IMR-90 (cell line): ENCODE measurements at regions not wholly inside any gene's neighbourhood (a gene's known extent, or its start where the extent isn't known, plus 50 kb on each side); places are given as distances from the start of the nearest gene placed in this dataset.

ENCODE experiments used
- ATAC-seq: fragments of 200-7000 bp; cut with Tn5 transposase; 2 replicates; pipeline ENCODE4 v1.9.1; 2020; ENCODE audit warnings: low read depth, mild to moderate bottlenecking, moderate library complexity
- BruUV-seq: library from RNA; stranded (reverse); fragments of 400-500 nt; replicated peaks from 2 replicates; lab custom pipeline; 2021; lab: Mats Ljungman, UMichigan
- CTCF ChIA-PET: fragments of 300-600 bp; formaldehyde crosslinking; extraction: SDS; loops from one replicate; lab custom pipeline; 2021; ENCODE audit warnings: antibody characterized with exemption; lab: Yijun Ruan, JAX
- POLR2A ChIA-PET: fragments of 300-600 bp; sonication (Branson Sonifier 250); formaldehyde crosslinking; loops from one replicate; lab custom pipeline; 2022; ENCODE audit warnings: antibody characterized with exemption; ENCODE audit not compliant: unreplicated experiment; lab: Charles Lee
- DNase-seq: peaks from one replicate; pipeline ENCODE4 v3.0.0; 2013
- H2AFZ ChIP-seq: replicated peaks from 2 replicates; pipeline ENCODE3; 2013; ENCODE audit warnings: low read length, mild to moderate bottlenecking; ENCODE audit not compliant: poor library complexity
- H2AK5ac ChIP-seq: 2 replicates; pipeline ENCODE4 v1.6.1; 2013; ENCODE audit warnings: low read depth, low read length, inconsistent platforms
- H2AK9ac ChIP-seq: replicated peaks from 2 replicates; pipeline ENCODE3; 2013; ENCODE audit warnings: mild to moderate bottlenecking, low read depth, low read length, moderate library complexity; ENCODE audit not compliant: poor library complexity
- H2BK120ac ChIP-seq: 2 replicates; pipeline ENCODE4 v1.6.1; 2013; ENCODE audit warnings: low read depth, low read length, inconsistent platforms
- H2BK15ac ChIP-seq: 3 replicates; pipeline ENCODE4 v1.6.1; 2013; ENCODE audit warnings: low read depth, low read length, inconsistent platforms
- H2BK20ac ChIP-seq: 2 replicates; pipeline ENCODE4 v1.6.1; 2013; ENCODE audit warnings: low read depth, mild to moderate bottlenecking, inconsistent platforms, low read length, moderate library complexity
- H2BK5ac ChIP-seq: 2 replicates; pipeline ENCODE4 v1.6.1; 2013; ENCODE audit warnings: mild to moderate bottlenecking, low read depth, low read length, inconsistent platforms; ENCODE audit not compliant: poor library complexity, severe bottlenecking
- H3K14ac ChIP-seq: replicated peaks from 2 replicates; pipeline ENCODE4 v1.6.1; 2013; ENCODE audit warnings: low read depth, low read length, inconsistent platforms
- H3K18ac ChIP-seq: 2 replicates; pipeline ENCODE4 v1.6.1; 2013; ENCODE audit warnings: low read depth, low read length, control low read depth
- H3K23ac ChIP-seq: 2 replicates; pipeline ENCODE4 v1.6.1; 2013; ENCODE audit warnings: low read depth, low read length, inconsistent platforms
- H3K27ac ChIP-seq: 2 replicates; pipeline ENCODE4 v1.5.1; 2013; ENCODE audit warnings: mild to moderate bottlenecking, control low read depth, low read length; ENCODE audit not compliant: insufficient read depth
- H3K27me3 ChIP-seq: 2 replicates; pipeline ENCODE4 v1.6.1; 2013; ENCODE audit warnings: low read length; ENCODE audit not compliant: control insufficient read depth, insufficient read depth
- H3K36me3 ChIP-seq: 2 replicates; pipeline ENCODE4 v1.6.1; 2013; ENCODE audit warnings: low read length, mixed read lengths; ENCODE audit not compliant: control insufficient read depth, insufficient read depth
- H3K4ac ChIP-seq: 2 replicates; pipeline ENCODE4 v1.6.1; 2013; ENCODE audit warnings: low read depth, low read length, inconsistent platforms
- H3K4me1 ChIP-seq: 2 replicates; pipeline ENCODE4 v1.6.1; 2013; ENCODE audit warnings: low read length, mixed read lengths; ENCODE audit not compliant: control insufficient read depth, insufficient read depth
- H3K4me2 ChIP-seq: 2 replicates; pipeline ENCODE4 v1.6.1; 2013; ENCODE audit warnings: low read depth, mild to moderate bottlenecking, control low read depth, low read length, moderate library complexity
- H3K4me3 ChIP-seq: 2 replicates; pipeline ENCODE4 v1.5.1; 2013; ENCODE audit warnings: low read depth, mild to moderate bottlenecking, control low read depth, low read length, moderate library complexity; ENCODE audit not compliant: insufficient read depth
- H3K56ac ChIP-seq: 2 replicates; pipeline ENCODE4 v1.6.1; 2013; ENCODE audit warnings: low read length, inconsistent platforms; ENCODE audit not compliant: insufficient read depth; ENCODE audit errors: extremely low read depth
- H3K79me1 ChIP-seq, 2 experiments: 2 replicates each; pipeline ENCODE4 v1.6.1; 2013; ENCODE audit warnings: low read length in 2 of 2, inconsistent platforms in 1 of 2, low read depth in 1 of 2
- H3K9ac ChIP-seq: 2 replicates; pipeline ENCODE4 v1.6.1; 2013; ENCODE audit warnings: low read depth, low read length, control low read depth
- H3K9me1 ChIP-seq: 2 replicates; pipeline ENCODE4 v1.6.1; 2013; ENCODE audit warnings: low read length, inconsistent platforms; ENCODE audit not compliant: insufficient read depth
- H3K9me3 ChIP-seq: 2 replicates; pipeline ENCODE4 v1.6.1; 2013; ENCODE audit warnings: low read length; ENCODE audit not compliant: control insufficient read depth, insufficient read depth
- H4K20me1 ChIP-seq: 2 replicates; pipeline ENCODE4 v1.6.1; 2013; ENCODE audit warnings: low read length, inconsistent platforms; ENCODE audit not compliant: insufficient read depth
- H4K5ac ChIP-seq: 2 replicates; pipeline ENCODE4 v1.6.1; 2013; ENCODE audit warnings: mild to moderate bottlenecking, low read depth, low read length, control low read depth
- H4K8ac ChIP-seq, 2 experiments: 2 replicates each; pipeline ENCODE4 v1.6.1; 2013; ENCODE audit warnings: low read depth in 2 of 2, low read length in 2 of 2, control low read depth in 1 of 2, inconsistent platforms in 1 of 2
- H4K91ac ChIP-seq: 2 replicates; pipeline ENCODE4 v1.6.1; 2013; ENCODE audit warnings: low read depth, low read length, inconsistent platforms; ENCODE audit not compliant: insufficient read depth
- BHLHE40 ChIP-seq: fragments of 150-350 bp; IDR thresholded peaks from 2 replicates; pipeline ENCODE4 v1.6.1; 2016; ENCODE audit warnings: mild to moderate bottlenecking, low read depth, low read length
- CTCF ChIP-seq: conservative IDR thresholded peaks from 2 replicates; pipeline ENCODE4 v1.5.1; 2012; ENCODE audit warnings: mild to moderate bottlenecking, low read depth, low read length, improper control_type of control experiment
- FOS ChIP-seq: fragments of 150-350 bp; IDR thresholded peaks from 2 replicates; pipeline ENCODE4 v1.6.1; 2016; ENCODE audit warnings: low read depth, low read length
- MAFK ChIP-seq: IDR thresholded peaks from 2 replicates; pipeline ENCODE4 v1.6.1; 2012; ENCODE audit warnings: low read depth, low read length, improper control_type of control experiment
- MXI1 ChIP-seq: IDR thresholded peaks from 2 replicates; pipeline ENCODE4 v1.6.1; 2012; ENCODE audit warnings: low read depth, mild to moderate bottlenecking, low read length, moderate library complexity, borderline replicate concordance
- NFE2L2 ChIP-seq: fragments of 150-350 bp; IDR thresholded peaks from 2 replicates; pipeline ENCODE4 v1.6.1; 2016; ENCODE audit warnings: low read depth, mild to moderate bottlenecking, low read length
- POLR2A ChIP-seq: IDR thresholded peaks from 2 replicates; pipeline ENCODE4 v1.6.1; 2012; ENCODE audit warnings: mild to moderate bottlenecking, low read depth, low read length
- RAD21 ChIP-seq: IDR thresholded peaks from 2 replicates; pipeline ENCODE4 v1.6.1; 2012; ENCODE audit warnings: low read length, improper control_type of control experiment
- RCOR1 ChIP-seq: IDR thresholded peaks from 2 replicates; pipeline ENCODE4 v1.6.1; 2012; ENCODE audit warnings: mild to moderate bottlenecking, low read length, improper control_type of control experiment; ENCODE audit not compliant: insufficient replicate concordance
- RFX5 ChIP-seq: IDR thresholded peaks from 2 replicates; pipeline ENCODE4 v1.8.0; 2012; ENCODE audit warnings: low read depth, mild to moderate bottlenecking, low read length, moderate library complexity
- SMC3 ChIP-seq: fragments of 150-350 bp; IDR thresholded peaks from 2 replicates; pipeline ENCODE4 v1.6.1; 2016; ENCODE audit warnings: low read depth, mild to moderate bottlenecking, antibody characterized with exemption, low read length, moderate library complexity
- USF2 ChIP-seq: fragments of 150-350 bp; IDR thresholded peaks from 2 replicates; pipeline ENCODE4 v1.6.1; 2017; ENCODE audit warnings: mild to moderate bottlenecking, antibody characterized with exemption, low read length, low read depth
- WGBS, 2 experiments: methylation state at CpG; one replicate each; pipeline versions ENCODE4 v1.1.5 to v1.1.7; 2013; ENCODE audit warnings: missing lambda C conversion rate in 2 of 2; ENCODE audit not compliant: insufficient read length in 1 of 2; ENCODE audit errors: extremely low coverage in 2 of 2; 5-methylcytosine and 5-hydroxymethylcytosine counted together
- dilution Hi-C: fragments of 300-500 bp; cut with HindIII; formaldehyde crosslinking; loops from one replicate; pipeline ENCODE4 v1.14.3; 2018; ENCODE audit warnings: low sequenced_read_pairs; ENCODE audit not compliant: unreplicated experiment
- in situ Hi-C: fragments of 300-500 bp; cut with MboI; formaldehyde crosslinking; loops from 3 replicates; pipeline ENCODE4 v1.14.3; 2019; ENCODE audit warnings: low sequenced_read_pairs, inconsistent platforms, mixed read lengths
- intact Hi-C: fragments of 100-400 bp; cut with micrococcal nuclease; formaldehyde crosslinking; loops from 2 replicates; pipeline ENCODE4 v1.10.0; 2022
- TF ChIP-seq, protein P1 (sequence below): fragments of 150-350 bp; IDR thresholded peaks from 2 replicates; pipeline ENCODE4 v1.6.1; 2016; ENCODE audit warnings: low read depth, mild to moderate bottlenecking, low read length, moderate library complexity, borderline replicate concordance

DNA sequence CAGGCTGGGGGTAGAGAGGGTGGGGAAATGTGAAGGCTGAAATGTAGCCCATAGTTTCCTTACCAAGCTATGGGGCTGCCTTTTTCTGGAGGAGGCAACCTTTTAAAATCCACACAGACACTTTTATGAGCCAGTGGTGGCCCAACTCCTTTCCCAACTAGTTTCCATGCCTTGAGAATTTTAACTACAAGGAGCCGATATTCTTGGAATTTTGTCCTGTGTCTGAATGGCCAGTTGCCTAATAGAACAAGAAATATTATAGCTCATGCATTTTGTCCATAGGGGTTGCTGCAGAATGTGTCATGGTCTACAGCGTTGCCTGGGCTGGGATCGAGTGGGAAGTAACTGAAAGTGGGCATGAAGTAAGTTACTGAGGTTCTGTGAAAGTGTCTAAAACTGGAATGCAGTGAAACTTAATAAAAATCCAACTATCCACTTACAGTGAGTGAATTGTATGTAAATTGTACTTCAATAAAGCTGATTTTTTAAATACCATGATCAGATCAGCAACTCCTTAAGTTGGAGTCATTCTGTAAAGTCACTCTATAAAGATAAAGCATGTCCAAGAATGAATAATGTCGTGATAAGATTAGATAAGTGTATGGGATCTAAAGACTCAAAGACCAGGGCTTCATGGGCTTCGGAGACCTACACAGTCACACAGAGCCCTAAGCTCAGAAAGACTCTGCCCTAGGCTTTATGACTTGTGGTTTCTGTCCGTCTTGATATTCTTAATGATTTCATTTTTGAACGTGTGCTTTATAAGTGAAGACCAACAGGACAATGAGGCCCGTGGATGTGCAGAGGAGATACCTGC lies 122.6 kb upstream of the FNDC3A start (continued):
- no peak for TF ChIP-seq RCOR1

DNA sequence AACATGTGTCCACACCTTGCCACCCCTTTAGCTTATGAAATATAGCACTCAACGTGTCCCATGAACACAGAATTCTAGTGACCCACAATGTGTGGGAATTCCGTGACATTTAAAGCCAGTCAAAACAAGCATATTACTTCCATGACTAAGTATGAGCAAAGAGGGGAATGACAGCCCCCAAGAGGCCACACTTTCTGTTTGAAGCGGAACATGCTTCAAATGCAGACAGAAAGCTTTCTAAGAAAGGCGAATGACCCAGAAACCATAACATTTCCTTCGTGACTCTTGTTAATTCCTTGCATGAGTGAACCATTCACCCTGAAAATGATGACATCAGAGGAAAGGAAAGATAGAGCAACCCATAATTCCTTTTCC lies 122.0 kb upstream of the FNDC3A start:
- peak overlapping the region; percentile 33 for H3K14ac ChIP-seq
- peak; percentile 67 for DNase-seq
- no peak for TF ChIP-seq MAFK
- TF ChIP-seq MXI1: no peak
- no peak for TF ChIP-seq RCOR1
- TF ChIP-seq, protein P1, sequence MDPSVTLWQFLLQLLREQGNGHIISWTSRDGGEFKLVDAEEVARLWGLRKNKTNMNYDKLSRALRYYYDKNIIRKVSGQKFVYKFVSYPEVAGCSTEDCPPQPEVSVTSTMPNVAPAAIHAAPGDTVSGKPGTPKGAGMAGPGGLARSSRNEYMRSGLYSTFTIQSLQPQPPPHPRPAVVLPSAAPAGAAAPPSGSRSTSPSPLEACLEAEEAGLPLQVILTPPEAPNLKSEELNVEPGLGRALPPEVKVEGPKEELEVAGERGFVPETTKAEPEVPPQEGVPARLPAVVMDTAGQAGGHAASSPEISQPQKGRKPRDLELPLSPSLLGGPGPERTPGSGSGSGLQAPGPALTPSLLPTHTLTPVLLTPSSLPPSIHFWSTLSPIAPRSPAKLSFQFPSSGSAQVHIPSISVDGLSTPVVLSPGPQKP: no peak
- no peak for TF ChIP-seq NFE2L2
- TF ChIP-seq RAD21: no peak
- no peak for TF ChIP-seq CTCF
- no peak for TF ChIP-seq RFX5
- TF ChIP-seq BHLHE40: no peak
- no peak for TF ChIP-seq USF2
- no peak for TF ChIP-seq SMC3
- no peak for TF ChIP-seq FOS
- no peak for TF ChIP-seq POLR2A

More for the DNA sequence above, 122.0 kb upstream of the FNDC3A start:
- in situ Hi-C loops: no loop called here
- Histone ChIP-seq H3K4me3 (no peak overlapping the region; the same call in 1 of the 2 replicates), H2AFZ (no peak overlapping the region), H3K56ac (no peak overlapping the region), H3K23ac (no peak overlapping the region), H3K4me2 (peak overlapping the region; percentile 74; the same call in 1 of the 2 replicates), H3K4ac (no peak overlapping the region), H4K8ac (peak overlapping the region in 1 of 2 experiments; percentile 39; a peak in 1 of 4 replicates), H2BK20ac (no peak overlapping the region), H2AK5ac (no peak overlapping the region), H3K4me1 (peaks cover 2% of the 10 kb centered on the region; the same call in 1 of the 2 replicates), H3K79me1 (no peaks in the 10 kb centered on the region), H4K5ac (no peak overlapping the region), H3K27ac (no peak overlapping the region), H2BK5ac (no peak overlapping the region), H3K9ac (no peak overlapping the region), H2BK120ac (0 out of 2 replicates have a peak overlapping the region, but pooled peaks have one; percentile 16), H4K91ac (no peak overlapping the region), H3K36me3 (no peaks in the 10 kb centered on the region), H3K27me3 (no peaks in the 10 kb centered on the region), H3K9me3 (no peaks in the 10 kb centered on the region), H3K9me1 (0 out of 2 replicates have a peak, but pooled peaks cover 4% of the 10 kb centered on the region), H3K18ac (no peak overlapping the region; the same call in 1 of the 2 replicates), H4K20me1 (no peaks in the 10 kb centered on the region), H2AK9ac (no peak overlapping the region), H2BK15ac (no peak overlapping the region)
- intact Hi-C loops: no loop called here
- no TSS peak for BruUV-seq
- ATAC-seq: peak; percentile 27
- dilution Hi-C loops: no loop called here
- WGBS, 2 experiments: no CpG with 5 or more reads among the region's 5 CpGs
- ChIA-PET POLR2A (no interaction called here), CTCF (no interaction called here)
